Heart left ventricle (tissue), 16 donors: ENCODE measurements at regions not wholly inside any gene's neighbourhood (a gene's known extent, or its start where the extent isn't known, plus 50 kb on each side); places are given as distances from the start of the nearest gene placed in this dataset.

Experiments
- ATAC-seq, 4 donors: fragments of 200-7000 bp; cut with Tn5 transposase; one replicate each; pipeline ENCODE4 v1.9.1; 2020 to 2022; ENCODE audit warnings: moderate library complexity in 4 of 4, mild to moderate bottlenecking in 3 of 4, moderate number of reproducible peaks in 1 of 4
- DNase-seq, 5 donors: peaks; one replicate each; pipeline ENCODE4 v3.0.0-alpha.2; 2020
- H3K27ac ChIP-seq, 12 donors: fragments of 200-600 bp; sonication (generic) in 4 of 12; one replicate each; pipeline versions ENCODE4 v1.5.0 to v1.8.0; 2016 to 2022; ENCODE audit warnings: mild to moderate bottlenecking in 2 of 12
- H3K27me3 ChIP-seq, 9 donors: fragments of 200-600 bp; sonication (generic) in 2 of 9; one replicate each; pipeline versions ENCODE4 v1.5.1 to v1.8.0; 2016 to 2022; ENCODE audit warnings: mild to moderate bottlenecking in 3 of 9
- H3K36me3 ChIP-seq, 9 donors: fragments of 200-600 bp; sonication (generic) in 2 of 9; one replicate each; pipeline versions ENCODE4 v1.5.0 to v1.8.0; 2018 to 2022; ENCODE audit warnings: mild to moderate bottlenecking in 2 of 9
- H3K4me1 ChIP-seq, 12 donors: fragments of 200-600 bp; sonication (generic) in 4 of 12; one replicate each; pipeline versions ENCODE4 v1.5.0 to v1.8.0; 2016 to 2022; ENCODE audit warnings: mild to moderate bottlenecking in 3 of 12
- H3K4me3 ChIP-seq, 12 donors: fragments of 200-600 bp; sonication (generic) in 4 of 12; one replicate each; pipeline versions ENCODE4 v1.5.0 to v1.8.0; 2017 to 2022; ENCODE audit warnings: mild to moderate bottlenecking in 9 of 12, moderate library complexity in 4 of 12
- H3K9me3 ChIP-seq, 12 donors: fragments of 200-600 bp; sonication (generic) in 4 of 12; one replicate each; pipeline versions ENCODE4 v1.5.0 to v1.8.0; 2016 to 2022; ENCODE audit warnings: mild to moderate bottlenecking in 1 of 12
- CTCF ChIP-seq, 12 donors: fragments of 200-600 bp; sonication (generic) in 4 of 12; IDR thresholded peaks; one replicate each; pipeline versions ENCODE4 v1.5.0 to v1.8.0; 2018 to 2022; ENCODE audit warnings: antibody characterized with exemption in 12 of 12, mild to moderate bottlenecking in 5 of 12
- POLR2A ChIP-seq, 2 donors: fragments of 450-650 bp; IDR thresholded peaks; one replicate each; pipeline ENCODE4 v1.6.1; 2017; ENCODE audit warnings: antibody characterized with exemption in 2 of 2, mild to moderate bottlenecking in 2 of 2, moderate library complexity in 2 of 2
- WGBS, 4 donors: extraction: QIAGEN DNeasy Blood & Tissue Kit in 2 of 4; methylation state at CpG; one replicate each; pipeline versions ENCODE4 v1.1.5 to v1.1.7; 2013 to 2018; 5-methylcytosine and 5-hydroxymethylcytosine counted together
- intact Hi-C, 10 donors: fragments of 100-400 bp; cut with DNase I; formaldehyde crosslinking; loops; one replicate each; pipeline versions ENCODE4 v1.11.1 to v1.14.2; 2022
- donor health status: ischemic (EF 13 %, LVEDD 7.1; RV severe dilation, severe dysfunction).
- donor health status: healthy with polysubstance abuse.
- donor health status: DM: no; HTN: yes; CAD: no.
- donor health status: DM: no; HTN: no; CAD: no.
- donor health status: ischemic (EF 25% LVEDD 6.9; RV normal size, moderate dysfunction).
- donor health status: ischemic (EF 25% LVEDD 5.7; RV mildly dilated, moderate dysfunction).
- donor health status: healthy.
- donor health status: DM: yes; HTN: yes; CAD: no.
- donor health status: ischemic (EF 35%, LVEDD 5.7; RV mildly dilated, moderate dysfunction).
- donor health status: nonischemic (EF 11% LVEDD 7.7; RV severe dilation, severe dysfunction).
- donor health status: DM: yes; HTN: yes; CAD: no.
- donor health status: PGD.
- donor health status: ischemic (EF 29% LVEDD 5.4; RV normal size, mild dysfunction).
- donor health status: nonischemic (EF 23%, LVEDD 6.1; RV moderate dilation, normal function).

- no peak overlapping the region for H3K4me3 ChIP-seq
- H3K27me3 ChIP-seq: no peaks in the 10 kb centered on the region
- intact Hi-C loops: loop anchor here in 1 of 10 donors (10.0 kb wide), 1 partner anchor 56 kb away; no protein-coding TSS in a partner anchor
- no peaks in the 10 kb centered on the region for H3K36me3 ChIP-seq
- no peak overlapping the region for H3K27ac ChIP-seq
- TF ChIP-seq POLR2A (IDR thresholded peaks at IDR 0.05) (no peak), CTCF (IDR thresholded peaks at IDR 0.05) (no peak)
- DNase-seq (no peak), ATAC-seq (no peak)
- no peaks in the 10 kb centered on the region for H3K9me3 ChIP-seq
- no peaks in the 10 kb centered on the region for H3K4me1 ChIP-seq
- 87 to 92% (median 90%) methylated on average over 6 of the region's 6 CpGs for WGBS, 4 donors
Observed at GRCh38 chr9:107218829-107219485, 64.1 kb upstream of the RAD23B start.

GRCh38 chr9:107219486-107220077 lies 63.5 kb upstream of the RAD23B start:
- ATAC-seq (no peak), DNase-seq (no peak)
- H3K4me1 ChIP-seq: no peaks in the 10 kb centered on the region
- intact Hi-C loops: loop anchor here in 1 of 10 donors (10.0 kb wide), 1 partner anchor 55 kb away; no protein-coding TSS in a partner anchor
- H3K9me3 ChIP-seq: no peaks in the 10 kb centered on the region
- H3K27me3 ChIP-seq: no peaks in the 10 kb centered on the region
- WGBS, 4 donors: 86 to 91% (median 90%) methylated on average over 4 of the region's 4 CpGs
- no peaks in the 10 kb centered on the region for H3K36me3 ChIP-seq
- H3K4me3 ChIP-seq: no peak overlapping the region
- TF ChIP-seq POLR2A (IDR thresholded peaks at IDR 0.05) (no peak), CTCF (IDR thresholded peaks at IDR 0.05) (no peak)
- H3K27ac ChIP-seq: no peak overlapping the region

- H3K4me3 ChIP-seq: no peak overlapping the region
Observed at GRCh38 chr9:107221321-107221720, 61.8 kb upstream of the RAD23B start.

More at GRCh38 chr9:107221321-107221720, 61.8 kb upstream of the RAD23B start:
- no peaks in the 10 kb centered on the region for H3K4me1 ChIP-seq
- peaks cover 0 to 2% (median 0%) of the 10 kb centered on the region in 9 donors for H3K27me3 ChIP-seq
- ATAC-seq: no peak
- WGBS, 4 donors: 42 to 47% (median 43%) methylated on average over 2 of the region's 2 CpGs
- no peaks in the 10 kb centered on the region for H3K36me3 ChIP-seq
- no peak for DNase-seq
- TF ChIP-seq POLR2A (IDR thresholded peaks at IDR 0.05): no peak
- TF ChIP-seq CTCF (IDR thresholded peaks at IDR 0.05): no peak
- no peak overlapping the region for H3K27ac ChIP-seq
- intact Hi-C loops: no loop called here
- H3K9me3 ChIP-seq: no peaks in the 10 kb centered on the region
